NCI-H2107 treated with DMSO at 0.1 percent for 48 hours (cell line): ENCODE measurements at regions not wholly inside any gene's neighbourhood (a gene's known extent, or its start where the extent isn't known, plus 50 kb on each side); places are given as distances from the start of the nearest gene placed in this dataset.
A peak's percentile ranks its signal among the peaks of the same experiment; 100 is the strongest.

Source experiments
- DNase-seq: peaks from one replicate; lab custom pipeline; 2025; ENCODE audit not compliant: unreplicated experiment; lab: John Stamatoyannopoulos, UW

DNA sequence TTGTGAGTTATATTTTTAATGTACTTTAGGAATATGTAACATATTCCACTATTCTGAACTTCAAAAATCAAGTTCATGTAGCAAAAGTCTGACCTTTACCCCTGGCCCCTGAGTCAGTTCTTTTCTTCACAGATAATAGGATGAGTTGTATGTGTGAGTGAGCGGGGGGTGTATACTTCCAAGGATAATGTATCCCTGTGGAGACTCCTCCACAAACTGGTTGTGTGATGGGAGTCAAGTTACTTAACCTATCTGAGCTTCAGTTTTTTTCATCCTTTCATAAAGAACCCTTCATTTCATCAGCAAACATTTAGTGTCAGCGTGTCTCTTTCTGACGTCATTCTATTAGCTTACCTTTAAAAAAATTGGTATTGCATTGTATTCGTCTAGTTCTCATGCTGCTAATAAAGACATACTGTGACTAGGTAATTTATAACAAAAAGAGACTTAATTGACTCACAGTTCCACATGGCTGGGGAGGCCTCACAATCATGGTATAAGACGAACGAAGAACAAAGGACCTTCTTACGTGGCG, 288.1 kb upstream of the GPC6 start:
- DNase-seq, result no peak

DNA sequence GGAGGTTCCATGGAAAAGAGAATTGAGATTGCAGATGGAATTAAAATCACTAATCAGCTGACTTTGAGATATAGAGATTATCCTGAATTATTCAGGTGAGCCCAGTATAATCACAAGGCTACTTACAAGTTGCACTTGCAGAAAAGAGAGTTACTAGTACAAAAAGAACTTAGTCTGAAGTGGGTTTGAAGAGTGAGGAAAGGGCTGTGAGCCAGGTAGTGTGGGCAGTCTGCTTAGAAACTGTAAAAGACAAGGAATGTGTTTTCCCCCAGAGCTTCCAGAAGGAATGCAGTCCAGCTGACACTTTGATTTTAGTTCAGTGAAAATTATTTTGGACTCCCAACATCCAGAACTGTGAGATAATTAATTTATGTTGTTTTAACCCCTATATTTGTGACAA, 285.4 kb upstream of the GPC6 start:
- DNase-seq, result no peak

GRCh38 chr13:92947770-92948434, 278.7 kb upstream of the GPC6 start:
- no peak for DNase-seq

- DNase-seq, result no peak
Measured at GRCh38 chr13:92950771-92951170, 275.8 kb upstream of the GPC6 start.

GRCh38 chr13:92951273-92951890, 275.2 kb upstream of the GPC6 start:
- DNase-seq, result peak; percentile 19

- DNase-seq, result no peak
Measured at GRCh38 chr13:92952161-92952560, 274.4 kb upstream of the GPC6 start.

GRCh38 chr13:92954746-92955145, 271.9 kb upstream of the GPC6 start:
- no peak for DNase-seq

DNA sequence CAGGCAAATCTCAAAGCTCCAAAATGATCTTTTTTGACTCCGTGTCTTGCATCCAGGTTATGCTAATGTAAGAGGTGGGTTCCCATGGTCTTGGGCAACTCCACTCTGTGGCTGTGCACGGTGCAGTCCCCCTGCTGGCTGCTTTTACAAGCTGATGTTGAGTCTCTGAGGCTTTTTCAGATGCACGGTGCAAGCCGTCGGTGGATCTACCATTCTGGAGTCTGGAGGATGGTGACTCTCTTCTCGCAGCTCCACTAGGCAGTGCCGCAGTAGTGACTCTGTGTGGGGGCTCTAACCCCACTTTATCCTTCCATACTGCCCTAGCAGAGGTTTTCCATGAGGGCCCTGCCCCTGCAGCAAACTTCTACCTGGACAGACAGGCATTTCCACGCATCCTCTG, 266.8 kb upstream of the GPC6 start:
- DNase-seq, result no peak

GRCh38 chr13:92963029-92963428, 263.6 kb upstream of the GPC6 start:
- no peak for DNase-seq

DNA sequence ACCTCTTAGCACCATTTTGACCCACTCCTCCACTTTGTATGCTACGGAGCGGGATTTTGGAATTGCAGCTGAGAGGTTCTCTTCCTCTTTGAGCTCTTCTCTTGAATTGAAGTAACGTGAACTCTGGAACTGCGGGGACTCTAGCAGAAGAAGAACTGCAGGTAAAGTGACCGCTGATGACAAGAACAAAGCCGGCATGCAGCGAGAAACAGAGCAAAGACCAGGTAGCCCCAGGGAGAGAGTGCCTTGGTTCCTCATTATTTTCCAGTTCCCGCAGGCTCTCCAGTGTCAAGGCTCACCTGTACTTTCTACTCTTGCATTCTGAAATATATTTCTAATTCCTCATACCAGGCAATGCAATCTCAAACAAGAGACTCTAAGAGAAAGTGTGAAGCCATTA, 260.3 kb upstream of the GPC6 start:
- DNase-seq, result no peak

GRCh38 chr13:92966900-92967299, 259.7 kb upstream of the GPC6 start:
- DNase-seq, result no peak

GRCh38 chr13:92967923-92968322, 258.7 kb upstream of the GPC6 start:
- no peak for DNase-seq

DNA sequence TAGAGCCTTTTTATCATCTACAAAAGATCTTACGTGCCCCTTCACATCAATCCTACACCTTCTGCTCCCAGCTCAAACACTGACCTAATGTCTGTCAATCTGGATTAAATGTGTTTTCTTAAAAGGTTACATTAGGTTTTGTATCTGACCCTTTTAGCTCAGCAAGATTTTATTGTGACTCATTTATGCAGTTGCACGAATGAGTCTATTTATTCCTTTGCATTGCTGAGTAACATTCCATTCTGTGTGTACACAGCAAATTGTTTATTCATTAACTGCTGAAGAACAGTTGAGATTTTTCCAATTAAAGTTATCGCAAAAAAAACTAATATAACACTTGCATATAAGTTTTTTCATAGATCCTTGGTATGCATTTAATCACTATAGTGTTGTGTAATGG, 253.9 kb upstream of the GPC6 start:
- no peak for DNase-seq

DNA sequence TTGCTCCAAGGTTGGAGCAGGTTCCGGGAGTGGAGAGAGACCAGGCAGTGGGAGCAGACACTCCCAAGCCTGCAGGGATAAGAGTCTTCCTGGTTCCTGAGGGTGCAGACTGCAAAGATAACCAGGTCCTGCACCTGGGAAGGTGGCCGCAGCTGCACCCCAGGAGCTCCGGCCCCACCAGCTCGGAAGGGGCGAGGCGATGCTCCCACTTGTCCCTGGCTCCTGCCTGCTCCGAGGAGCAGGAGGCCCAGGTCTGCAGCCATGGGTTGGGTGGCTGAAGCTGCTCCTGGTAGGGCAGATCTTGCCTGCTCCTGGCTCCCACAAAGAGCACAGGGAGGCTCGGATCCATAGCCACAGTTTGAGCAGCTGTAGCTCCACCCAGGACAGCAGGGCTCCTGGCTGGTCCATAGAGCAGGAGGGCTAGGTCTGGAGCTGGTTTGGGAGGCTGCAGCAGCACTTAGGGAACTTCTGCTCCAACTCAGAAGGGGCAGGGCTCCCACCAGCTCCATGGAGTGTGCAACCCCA, 251.6 kb upstream of the GPC6 start:
- DNase-seq, result no peak

- no peak for DNase-seq
Measured at GRCh38 chr13:92976657-92977056, 249.9 kb upstream of the GPC6 start.

DNA sequence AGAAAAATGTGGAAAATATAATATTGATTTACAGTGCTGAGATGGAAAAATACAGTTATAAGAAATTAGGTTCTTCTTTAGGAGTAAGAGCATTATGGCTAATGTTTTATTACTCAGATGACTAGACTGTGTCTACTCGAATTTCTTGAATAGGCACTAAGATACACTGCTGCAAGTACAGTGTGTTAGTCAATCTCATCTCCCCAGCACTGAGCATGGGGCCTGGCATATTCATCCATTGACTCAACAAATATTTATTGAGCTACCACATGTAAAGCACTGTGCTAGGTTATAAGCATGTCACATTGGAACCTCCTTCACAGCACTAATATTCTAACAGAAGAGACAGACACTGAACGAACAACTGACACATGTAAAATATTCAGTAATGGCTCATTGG, 242.5 kb upstream of the GPC6 start:
- DNase-seq, result no peak

- DNase-seq, result no peak
Measured at GRCh38 chr13:92989301-92989700, 237.3 kb upstream of the GPC6 start.

DNA sequence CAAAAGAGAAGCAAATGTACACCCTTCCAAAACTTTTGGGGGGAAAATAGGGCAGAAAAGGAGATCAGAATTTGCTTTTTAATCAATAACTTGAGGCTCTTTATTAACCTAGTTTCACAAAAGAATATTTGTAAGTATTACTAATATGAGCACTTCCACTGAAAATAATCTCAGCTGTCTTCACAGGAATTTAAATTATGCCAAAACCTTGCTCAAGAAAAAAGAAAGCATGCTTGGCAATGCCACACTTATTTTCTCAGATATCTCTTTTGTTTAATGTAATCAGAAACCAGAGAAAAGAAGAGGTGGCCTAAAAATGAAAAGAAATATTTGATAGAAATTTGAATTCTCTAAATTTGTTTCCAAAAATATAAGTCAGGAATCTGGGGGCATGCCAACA, 234.9 kb upstream of the GPC6 start:
- DNase-seq, result no peak

DNA sequence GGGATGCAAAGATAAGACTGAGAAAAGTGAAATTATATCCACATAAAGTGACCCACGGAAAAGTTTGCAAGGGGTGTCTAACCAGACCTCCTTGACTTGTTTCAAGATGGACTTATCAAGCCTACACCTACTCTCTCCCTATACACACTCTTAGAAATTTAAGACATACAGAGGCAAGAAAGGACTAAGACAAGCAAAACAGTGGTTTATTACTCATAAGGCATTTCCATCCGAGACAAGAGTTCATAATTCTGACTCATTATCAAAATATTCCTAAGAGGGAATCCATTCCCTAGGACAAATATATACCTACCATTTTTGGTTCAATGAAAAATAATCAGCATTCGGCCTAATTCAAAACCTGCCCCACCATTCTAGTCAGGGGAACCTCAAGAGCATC, 232.6 kb upstream of the GPC6 start:
- no peak for DNase-seq

DNA sequence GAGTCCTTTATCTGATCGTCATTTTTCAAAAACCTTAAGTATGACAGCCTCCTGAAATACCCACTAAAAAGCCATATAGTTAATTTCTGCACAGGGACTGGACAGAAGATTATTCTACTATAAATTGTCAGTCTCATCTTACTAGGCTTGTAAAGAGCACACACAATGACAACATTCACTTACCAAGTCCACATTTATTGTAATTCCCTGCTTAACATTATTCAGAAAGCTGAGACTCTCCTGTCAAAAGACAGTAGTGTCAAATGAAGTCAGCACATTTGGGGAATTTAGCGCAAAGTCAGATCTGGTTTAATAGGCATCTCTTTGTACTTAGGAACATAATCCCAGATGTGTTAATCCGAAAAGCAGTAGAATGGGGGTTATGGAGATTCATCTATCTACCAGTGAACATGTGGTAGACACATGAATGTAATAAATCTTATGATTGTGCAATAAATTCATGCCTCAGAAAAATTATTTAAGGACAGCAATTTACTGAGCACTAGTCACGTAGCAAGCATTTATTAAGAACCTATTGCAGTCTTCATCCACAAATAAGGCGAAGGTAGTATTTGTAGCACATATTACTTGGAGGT, 224.6 kb upstream of the GPC6 start:
- DNase-seq, result no peak

DNA sequence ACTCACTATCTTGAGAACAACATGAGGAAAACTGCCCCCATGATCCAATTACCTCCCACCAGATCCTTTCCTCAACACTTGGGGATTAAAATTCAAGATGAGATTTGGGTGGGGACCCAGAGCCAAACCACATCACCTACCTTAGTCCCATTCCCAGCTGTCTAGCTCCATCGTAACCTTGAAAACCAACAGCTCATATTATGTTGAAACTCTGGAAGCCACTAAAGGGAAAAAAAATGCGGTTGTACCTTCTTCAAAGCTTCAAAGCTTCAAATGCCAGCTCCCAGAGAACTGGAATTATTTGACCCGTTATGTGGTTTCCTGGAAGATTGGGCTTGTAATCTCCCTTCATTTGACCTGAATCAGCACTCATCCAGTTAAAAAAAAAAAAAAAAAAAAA, 223.1 kb upstream of the GPC6 start:
- DNase-seq, result no peak

DNA sequence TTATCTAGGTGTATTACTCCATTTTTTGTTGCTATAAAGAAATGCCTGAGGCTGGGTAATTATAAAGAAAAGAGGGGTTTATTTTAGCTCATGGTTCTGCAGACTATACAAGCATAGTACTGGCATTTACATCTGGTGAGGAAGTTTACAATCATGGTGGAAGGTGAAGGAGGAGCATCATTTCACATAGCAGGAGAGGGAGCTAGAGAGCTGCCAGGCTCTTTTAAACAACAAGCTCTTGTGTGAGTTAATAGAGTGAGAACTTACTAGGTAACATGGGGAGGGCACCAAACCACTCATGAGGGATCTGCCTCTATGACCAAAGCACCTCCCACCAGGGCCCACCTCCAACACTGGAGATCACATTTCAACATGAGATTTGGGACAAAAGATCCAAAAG, 221.7 kb upstream of the GPC6 start:
- DNase-seq, result no peak
